ENCODE measurements at regions not wholly inside any gene's neighbourhood (a gene's known extent, or its start where the extent isn't known, plus 50 kb on each side); places are given as distances from the start of the nearest gene placed in this dataset.
"Not testable (repeated sequence)": the region's sequence is repeated elsewhere in the genome, so short reads cannot be mapped to it uniquely, and the experiment has no call there.

DNA sequence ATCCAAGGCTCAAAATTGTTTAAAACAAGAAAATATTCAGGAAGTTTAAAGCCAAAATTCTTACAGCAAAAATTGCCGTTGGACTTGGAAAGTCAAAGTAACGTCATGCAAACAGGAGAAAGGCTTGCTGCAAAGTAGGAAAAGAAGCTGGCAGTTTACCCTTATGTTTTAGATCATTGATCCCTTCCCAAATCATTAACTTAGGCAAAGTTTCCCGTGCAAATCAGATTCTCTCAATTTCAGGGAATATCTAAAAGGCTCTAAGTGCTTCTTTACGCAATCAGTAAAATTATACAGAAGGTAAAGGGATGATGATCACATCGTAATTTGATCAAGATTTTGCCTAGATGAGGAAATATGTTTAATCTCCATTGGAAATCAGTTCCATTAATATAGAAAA is 197.5 kb downstream of the ALDH8A1 start:
- intact Hi-C loops (cut with DNase I; ENCODE audit: low total_unique reads) = no loop called here
- Histone ChIP-seq H3K27me3 (no peaks in the 10 kb centered on the region), H3K4me1 (no peaks in the 10 kb centered on the region), H3K4me3 (no peak overlapping the region), H3K36me3 (ENCODE audit: low read depth, missing control alignments) (no peaks in the 10 kb centered on the region), H3K27ac (no peak overlapping the region), H3K9me3 (no peaks in the 10 kb centered on the region)
- no peak for DNase-seq
- 86 to 87% methylated on average over 5 of the region's 5 CpGs for WGBS, 2 donors
- TF ChIP-seq CTCF (IDR thresholded peaks at IDR 0.05) (no peak), POLR2A (IDR thresholded peaks at IDR 0.05) (no peak)

DNA sequence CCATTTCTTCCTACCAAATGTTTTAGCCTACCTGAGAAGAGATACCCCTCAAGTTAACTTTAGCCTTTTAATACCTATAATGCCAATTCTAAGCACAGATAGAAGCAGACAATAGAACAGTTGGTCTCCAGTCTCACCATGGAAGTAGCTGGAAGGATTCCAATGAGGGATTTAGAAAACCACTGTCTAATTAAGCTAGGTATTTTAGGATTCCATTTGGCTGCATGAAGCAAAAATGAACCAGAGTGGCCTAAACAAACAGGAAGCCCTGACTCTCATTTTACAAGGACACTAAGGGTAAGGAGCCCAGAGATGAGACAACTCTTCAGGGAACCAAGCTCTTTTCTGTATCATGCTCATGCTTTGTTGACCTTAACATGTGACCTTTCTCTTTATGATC is 199.2 kb downstream of the ALDH8A1 start:
- H3K27me3 ChIP-seq = no peaks in the 10 kb centered on the region

DNA sequence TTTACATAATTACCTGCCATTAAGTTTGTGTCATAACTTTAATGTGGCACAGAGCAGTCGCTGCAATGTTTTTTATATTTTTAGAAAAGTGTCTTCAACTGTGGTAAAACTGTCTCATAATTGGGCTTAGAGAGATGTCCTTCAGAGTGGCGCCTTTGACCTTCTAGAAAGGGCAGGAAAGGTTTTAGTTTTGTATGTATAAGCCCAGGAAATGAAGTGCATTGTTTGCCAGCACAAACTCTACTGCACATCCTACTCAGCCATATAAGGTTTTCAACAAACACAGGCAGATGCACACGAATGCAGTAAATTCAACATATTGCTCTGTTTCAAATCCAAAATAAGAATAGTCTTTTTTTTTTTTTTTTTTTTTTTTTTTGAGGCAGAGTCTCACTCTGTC is 201.4 kb downstream of the ALDH8A1 start:
- Histone ChIP-seq H3K4me1 (no peaks in the 10 kb centered on the region), H3K27ac (no peak overlapping the region), H3K9me3 (no peaks in the 10 kb centered on the region), H3K27me3 (no peaks in the 10 kb centered on the region), H3K4me3 (no peak overlapping the region), H3K36me3 (ENCODE audit: low read depth, missing control alignments) (no peaks in the 10 kb centered on the region)
- 61 to 70% methylated on average over 3 of the region's 3 CpGs for WGBS, 2 donors
- intact Hi-C loops (cut with DNase I; ENCODE audit: low total_unique reads) = no loop called here
- TF ChIP-seq CTCF (IDR thresholded peaks at IDR 0.05) (no peak), POLR2A (IDR thresholded peaks at IDR 0.05) (no peak)
- no peak for DNase-seq

More for the DNA sequence above, 199.2 kb downstream of the ALDH8A1 start:
- TF ChIP-seq CTCF (IDR thresholded peaks at IDR 0.05) (no peak), POLR2A (IDR thresholded peaks at IDR 0.05) (no peak)
- intact Hi-C loops (cut with DNase I; ENCODE audit: low total_unique reads) = no loop called here
- Histone ChIP-seq H3K27ac (no peak overlapping the region), H3K4me1 (no peaks in the 10 kb centered on the region), H3K36me3 (ENCODE audit: low read depth, missing control alignments) (no peaks in the 10 kb centered on the region), H3K4me3 (no peak overlapping the region), H3K9me3 (no peaks in the 10 kb centered on the region)
- DNase-seq = no peak

GRCh38 chr6:134747197-134747596 is 202.7 kb downstream of the ALDH8A1 start:
- H3K27ac ChIP-seq; DNase-seq; H3K9me3 ChIP-seq; H3K4me3 ChIP-seq; intact Hi-C loops (cut with DNase I; ENCODE audit: low total_unique reads); H3K4me1 ChIP-seq; H3K36me3 ChIP-seq (ENCODE audit: low read depth, missing control alignments); H3K27me3 ChIP-seq: not testable (repeated sequence)
- WGBS, 2 donors = 91 to 95% methylated on average over 2 of the region's 2 CpGs

GRCh38 chr6:134746140-134746539 is 203.8 kb downstream of the ALDH8A1 start:
- H3K27me3 ChIP-seq = no peaks in the 10 kb centered on the region
- no peak overlapping the region for H3K4me3 ChIP-seq
- no peak overlapping the region for H3K27ac ChIP-seq
- intact Hi-C loops (cut with DNase I; ENCODE audit: low total_unique reads) = no loop called here
- 89 to 93% methylated on average over 2 of the region's 2 CpGs for WGBS, 2 donors
- no peaks in the 10 kb centered on the region for H3K36me3 ChIP-seq (ENCODE audit: low read depth, missing control alignments)
- no peaks in the 10 kb centered on the region for H3K9me3 ChIP-seq
- no peaks in the 10 kb centered on the region for H3K4me1 ChIP-seq
- TF ChIP-seq POLR2A (IDR thresholded peaks at IDR 0.05) = no peak
- no peak for TF ChIP-seq CTCF (IDR thresholded peaks at IDR 0.05)
- DNase-seq = no peak

GRCh38 chr6:134745192-134745591 is 204.7 kb downstream of the ALDH8A1 start:
- H3K27me3 ChIP-seq; H3K4me3 ChIP-seq; H3K9me3 ChIP-seq; intact Hi-C loops (cut with DNase I; ENCODE audit: low total_unique reads); DNase-seq; H3K27ac ChIP-seq; H3K36me3 ChIP-seq (ENCODE audit: low read depth, missing control alignments); H3K4me1 ChIP-seq: not testable (repeated sequence)
- 83 to 89% methylated on average over 8 of the region's 8 CpGs for WGBS, 2 donors
